ENCODE measurements at regions not wholly inside any gene's neighbourhood (a gene's known extent, or its start where the extent isn't known, plus 50 kb on each side); places are given as distances from the start of the nearest gene placed in this dataset.

GRCh38 chr5:81815321-81815720 is 64.4 kb upstream of the SSBP2 start:
- CTCF ChIA-PET: no interaction called here
- no peak overlapping the region for H3K27ac Mint-ChIP-seq (ENCODE audit: unreplicated experiment)
- intact Hi-C loops (cut with micrococcal nuclease; ENCODE audit: unreplicated experiment): no loop called here

GRCh38 chr5:81808106-81808505 is 57.2 kb upstream of the SSBP2 start:
- Histone ChIP-seq H3K4me3 (ENCODE audit: low read depth, low read length) (no peak overlapping the region), H3K36me3 (ENCODE audit: control insufficient read depth, insufficient read depth, low read length) (no peaks in the 10 kb centered on the region), H3K9me3 (peaks cover 8% of the 10 kb centered on the region; the same call in 1 of the 2 replicates), H3K27me3 (replicated peaks; ENCODE audit: control insufficient read depth, insufficient read depth, low read length) (no peaks in the 10 kb centered on the region; the same call in 1 of the 2 replicates), H3K4me1 (no peaks in the 10 kb centered on the region)
- H3K4me3 Mint-ChIP-seq (ENCODE audit: unreplicated experiment): no peak overlapping the region
- no TSS peak for BruUV-seq (replicated peaks)
- H3K9me3 Mint-ChIP-seq (ENCODE audit: unreplicated experiment): peaks cover 8% of the 10 kb centered on the region
- intact Hi-C loops (cut with micrococcal nuclease; ENCODE audit: unreplicated experiment): no loop called here
- H3K27me3 Mint-ChIP-seq (ENCODE audit: insufficient read depth, unreplicated experiment): peaks cover 3% of the 10 kb centered on the region
- CTCF ChIA-PET: no interaction called here
- no peak overlapping the region for H3K27ac Mint-ChIP-seq (ENCODE audit: unreplicated experiment)
- H3K36me3 Mint-ChIP-seq (ENCODE audit: insufficient read depth, unreplicated experiment): no peaks in the 10 kb centered on the region
- no peaks in the 10 kb centered on the region for H3K4me1 Mint-ChIP-seq (ENCODE audit: low read depth, unreplicated experiment)
- DNase-seq: no peak
- POLR2A ChIA-PET: no interaction called here
- no peak for TF ChIP-seq CTCF (IDR thresholded peaks at IDR 0.05; ENCODE audit: insufficient read depth in 1 of 2, low read depth in 1 of 2, low read length in 1 of 2, severe bottlenecking in 1 of 2, unreplicated experiment in 1 of 2)

More at GRCh38 chr5:81815321-81815720, 64.4 kb upstream of the SSBP2 start:
- H3K4me1 ChIP-seq: no peaks in the 10 kb centered on the region
- H3K27me3 Mint-ChIP-seq (ENCODE audit: insufficient read depth, unreplicated experiment): peaks cover 11% of the 10 kb centered on the region
- H3K9me3 ChIP-seq: no peaks in the 10 kb centered on the region
- no peak for DNase-seq
- H3K4me1 Mint-ChIP-seq (ENCODE audit: low read depth, unreplicated experiment): peaks cover 4% of the 10 kb centered on the region
- H3K4me3 ChIP-seq (ENCODE audit: low read depth, low read length): no peak overlapping the region
- H3K36me3 Mint-ChIP-seq (ENCODE audit: insufficient read depth, unreplicated experiment): no peaks in the 10 kb centered on the region
- H3K27me3 ChIP-seq (replicated peaks; ENCODE audit: control insufficient read depth, insufficient read depth, low read length): no peaks in the 10 kb centered on the region; the same call in 1 of the 2 replicates
- H3K36me3 ChIP-seq (ENCODE audit: control insufficient read depth, insufficient read depth, low read length): no peaks in the 10 kb centered on the region
- H3K4me3 Mint-ChIP-seq (ENCODE audit: unreplicated experiment): no peak overlapping the region
- POLR2A ChIA-PET: no interaction called here
- H3K9me3 Mint-ChIP-seq (ENCODE audit: unreplicated experiment): no peaks in the 10 kb centered on the region
- BruUV-seq (replicated peaks): no TSS peak
- TF ChIP-seq CTCF (IDR thresholded peaks at IDR 0.05; ENCODE audit: insufficient read depth in 1 of 2, low read depth in 1 of 2, low read length in 1 of 2, severe bottlenecking in 1 of 2, unreplicated experiment in 1 of 2): no peak

- no TSS peak for BruUV-seq (replicated peaks)
- no peak overlapping the region for H3K27ac Mint-ChIP-seq (ENCODE audit: unreplicated experiment)
- H3K9me3 ChIP-seq: peaks cover 8% of the 10 kb centered on the region; the same call in 1 of the 2 replicates
- H3K4me1 ChIP-seq: peaks cover 10% of the 10 kb centered on the region
- peaks cover 8% of the 10 kb centered on the region for H3K9me3 Mint-ChIP-seq (ENCODE audit: unreplicated experiment)
- H3K36me3 Mint-ChIP-seq (ENCODE audit: insufficient read depth, unreplicated experiment): no peaks in the 10 kb centered on the region
- no peak overlapping the region for H3K4me3 Mint-ChIP-seq (ENCODE audit: unreplicated experiment)
- H3K4me1 Mint-ChIP-seq (ENCODE audit: low read depth, unreplicated experiment): peaks cover 7% of the 10 kb centered on the region
- no peak for TF ChIP-seq CTCF (IDR thresholded peaks at IDR 0.05; ENCODE audit: insufficient read depth in 1 of 2, low read depth in 1 of 2, low read length in 1 of 2, severe bottlenecking in 1 of 2, unreplicated experiment in 1 of 2)
- no peaks in the 10 kb centered on the region for H3K27me3 ChIP-seq (replicated peaks; ENCODE audit: control insufficient read depth, insufficient read depth, low read length)
- no peaks in the 10 kb centered on the region for H3K36me3 ChIP-seq (ENCODE audit: control insufficient read depth, insufficient read depth, low read length)
- DNase-seq: no peak
- H3K27me3 Mint-ChIP-seq (ENCODE audit: insufficient read depth, unreplicated experiment): peaks cover 3% of the 10 kb centered on the region
- H3K4me3 ChIP-seq (ENCODE audit: low read depth, low read length): no peak overlapping the region
- ChIA-PET POLR2A (no interaction called here), CTCF (no interaction called here)
- intact Hi-C loops (cut with micrococcal nuclease; ENCODE audit: unreplicated experiment): no loop called here
These were observed 54.2 kb upstream of the SSBP2 start for GRCh38 chr5:81805086-81805485.
